HG03442 (cell line): ENCODE measurements at regions not wholly inside any gene's neighbourhood (a gene's known extent, or its start where the extent isn't known, plus 50 kb on each side); places are given as distances from the start of the nearest gene placed in this dataset.

Experiments used
- ATAC-seq: cut with Tn5 transposase; IDR thresholded peaks from one replicate; pipeline ENCODE4 v1.9.1; 2021; ENCODE audit warnings: mild to moderate bottlenecking, moderate library complexity; ENCODE audit not compliant: unreplicated experiment

- ATAC-seq = no peak
Measured at GRCh38 chr2:167900435-167901114, 346.8 kb downstream of the STK39 start.

- ATAC-seq = no peak
Measured at GRCh38 chr2:167898340-167898739, 349.1 kb downstream of the STK39 start.

- ATAC-seq = no peak
Measured at GRCh38 chr2:167891841-167892240, 355.6 kb downstream of the STK39 start.

- ATAC-seq = no peak
Measured at GRCh38 chr2:167890739-167891138, 356.7 kb downstream of the STK39 start.

GRCh38 chr2:167880415-167880814 is 367.0 kb downstream of the STK39 start:
- ATAC-seq = no peak

GRCh38 chr2:167875529-167875928 is 371.9 kb downstream of the STK39 start:
- ATAC-seq = no peak

GRCh38 chr2:167874812-167875211 is 372.6 kb downstream of the STK39 start:
- ATAC-seq = no peak

- no peak for ATAC-seq
Measured at GRCh38 chr2:167871286-167871685, 376.1 kb downstream of the STK39 start.

GRCh38 chr2:167869200-167869599 is 378.2 kb downstream of the STK39 start:
- no peak for ATAC-seq

- ATAC-seq = no peak
Measured at GRCh38 chr2:167863377-167863776, 384.0 kb downstream of the STK39 start.

GRCh38 chr2:167862782-167863181 is 384.6 kb downstream of the STK39 start:
- ATAC-seq = peak; percentile 78

- ATAC-seq = peak; percentile 4
Measured at GRCh38 chr2:167862296-167862695, 385.1 kb downstream of the STK39 start.

GRCh38 chr2:167861574-167862193 is 385.7 kb downstream of the STK39 start:
- no peak for ATAC-seq

- ATAC-seq = no peak
Measured at GRCh38 chr2:167860082-167860481, 387.3 kb downstream of the STK39 start.

GRCh38 chr2:167859676-167860075 is 387.7 kb downstream of the STK39 start:
- ATAC-seq = no peak

- ATAC-seq = no peak
Measured at GRCh38 chr2:167858086-167858485, 389.3 kb downstream of the STK39 start.

GRCh38 chr2:167857416-167857815 is 390.0 kb downstream of the STK39 start:
- ATAC-seq = no peak

GRCh38 chr2:167856190-167856589 is 391.2 kb downstream of the STK39 start:
- no peak for ATAC-seq

- no peak for ATAC-seq
Measured at GRCh38 chr2:167855211-167855610, 392.2 kb downstream of the STK39 start.

- no peak for ATAC-seq
Measured at GRCh38 chr2:167853717-167854116, 393.7 kb downstream of the STK39 start.

- no peak for ATAC-seq
Measured at GRCh38 chr2:167851876-167852275, 395.5 kb downstream of the STK39 start.

GRCh38 chr2:167851323-167851860 is 396.0 kb downstream of the STK39 start:
- ATAC-seq = no peak
